K562 (cell line): ENCODE measurements at regions not wholly inside any gene's neighbourhood (a gene's known extent, or its start where the extent isn't known, plus 50 kb on each side); places are given as distances from the start of the nearest gene placed in this dataset.

Source experiments
- ATAC-seq: fragments of 200-7000 bp; cut with Tn5 transposase; 3 replicates; pipeline ENCODE4 v1.9.1; 2020; ENCODE audit warnings: moderate library complexity
- BruUV-seq: library from RNA; stranded (reverse); fragments of 400-500 nt; replicated peaks from 2 replicates; lab custom pipeline; 2021; lab: Mats Ljungman, UMichigan
- CTCF ChIA-PET: fragments of 300-600 bp; formaldehyde crosslinking; extraction: SDS; loops from one replicate; lab custom pipeline; 2021; ENCODE audit warnings: low intra/inter-chr PET ratio; lab: Yijun Ruan, JAX
- POLR2A ChIA-PET: fragments of 300-600, 350-650 bp; sonication (Branson Sonifier 250); formaldehyde crosslinking; extraction: SDS; loops from one replicate; lab custom pipeline; 2021; ENCODE audit warnings: antibody characterized with exemption, inconsistent platforms; lab: Yijun Ruan, JAX
- DNase-seq, 4 experiments: peaks; one replicate each; pipeline versions ENCODE4 v3.0.0 to v3.0.0-alpha.2; 2011 to 2018; ENCODE audit warnings: low spot score in 3 of 4, mixed read lengths in 3 of 4; ENCODE audit errors: extremely low read depth in 1 of 4
- FAIRE-seq: peaks from 2 replicates; lab custom pipeline; 2011; peaks lifted over from hg19 to GRCh38; lab: Jason Lieb, UNC
- H2AFZ ChIP-seq: 2 replicates; pipeline ENCODE4 v1.6.0; 2011; ENCODE audit warnings: low read depth, low read length, control low read depth, inconsistent platforms
- H3K27ac ChIP-seq: fragments of 200-600 bp; 3 replicates; pipeline ENCODE4 v1.8.0; 2011; ENCODE audit warnings: low read depth, mild to moderate bottlenecking, control low read depth, inconsistent platforms, low read length, moderate library complexity, mixed read lengths; ENCODE audit errors: extremely low read depth
- H3K27me3 ChIP-seq, 2 experiments: fragments of 300-600 bp in 1 of 2; 2 replicates in 1 of 2; 3 replicates in 1 of 2; pipeline versions ENCODE4 v1.6.0 to v1.8.0; 2011; ENCODE audit warnings: inconsistent platforms in 2 of 2, low read length in 2 of 2, mild to moderate bottlenecking in 1 of 2, mixed read lengths in 1 of 2, moderate library complexity in 1 of 2; ENCODE audit not compliant: control insufficient read depth in 2 of 2, insufficient read depth in 2 of 2
- H3K36me3 ChIP-seq: fragments of 300-600 bp; 3 replicates; pipeline ENCODE4 v1.8.0; 2011; ENCODE audit warnings: mild to moderate bottlenecking, low read length, inconsistent platforms; ENCODE audit not compliant: control insufficient read depth, insufficient read depth
- H3K4me1 ChIP-seq, 2 experiments: fragments of 200-600 bp in 1 of 2; replicated peaks in 1 of 2; 2 replicates in 1 of 2; 3 replicates in 1 of 2; pipeline versions ENCODE4 v1.5.1 to v1.8.0; 2011; ENCODE audit warnings: inconsistent platforms in 2 of 2, low read length in 2 of 2, mild to moderate bottlenecking in 1 of 2, mixed read lengths in 1 of 2, moderate library complexity in 1 of 2; ENCODE audit not compliant: control insufficient read depth in 2 of 2, insufficient read depth in 2 of 2
- H3K4me2 ChIP-seq: 2 replicates; pipeline ENCODE4 v1.6.1; 2011; ENCODE audit warnings: low read length, control low read depth, inconsistent platforms, mixed read lengths; ENCODE audit not compliant: insufficient read depth
- H3K4me3 ChIP-seq: fragments of 200-600 bp; sonication (generic), shearing (Covaris generic); 2 replicates; pipeline ENCODE4 v1.5.1; 2016; ENCODE audit warnings: control low read depth, inconsistent platforms
- H3K79me2 ChIP-seq: fragments of 200-600 bp; 3 replicates; pipeline ENCODE4 v1.8.0; 2011; ENCODE audit warnings: low read length, inconsistent platforms; ENCODE audit not compliant: control insufficient read depth, insufficient read depth
- H3K9ac ChIP-seq, 2 experiments: 2 replicates each; pipeline versions ENCODE4 v1.6.0 to v1.6.1; 2011; ENCODE audit warnings: low read depth in 2 of 2, low read length in 2 of 2, control low read depth in 1 of 2, inconsistent platforms in 1 of 2, mild to moderate bottlenecking in 1 of 2, mixed read lengths in 1 of 2; ENCODE audit not compliant: insufficient read depth in 1 of 2
- H3K9me1 ChIP-seq: one replicate; pipeline ENCODE4 v1.6.0; 2011; ENCODE audit warnings: inconsistent platforms, mild to moderate bottlenecking, low read length, moderate library complexity; ENCODE audit not compliant: control insufficient read depth, insufficient read depth
- H3K9me3 ChIP-seq: replicated peaks from 2 replicates; pipeline ENCODE4 v1.5.1; 2011; ENCODE audit warnings: low read depth, low read length, inconsistent platforms; ENCODE audit not compliant: control insufficient read depth, insufficient read depth
- H4K20me1 ChIP-seq: replicated peaks from 2 replicates; pipeline ENCODE4 v1.6.1; 2011; ENCODE audit warnings: low read length, inconsistent platforms, mixed read lengths; ENCODE audit not compliant: control insufficient read depth, insufficient read depth
- ADNP ChIP-seq: fragments of 200-800 bp; sonication (Bioruptor generic); IDR thresholded peaks from 2 replicates; pipeline ENCODE4 v1.6.1; 2016; ENCODE audit warnings: missing genetic modification characterization, missing compliant biosample characterization
- CREBBP ChIP-seq: IDR thresholded peaks from one replicate; pipeline ENCODE4 v1.6.1; 2012; ENCODE audit warnings: low read depth, mild to moderate bottlenecking, control low read depth, inconsistent platforms, low read length
- ELF4 ChIP-seq: fragments of 450-650 bp; formaldehyde crosslinking; IDR thresholded peaks from 2 replicates; pipeline ENCODE4 v1.4.0; 2022; ENCODE audit warnings: missing genetic modification characterization
- NFE2L1 ChIP-seq: fragments of 450-650 bp; IDR thresholded peaks from 2 replicates; pipeline ENCODE4 v1.6.1; 2016; ENCODE audit warnings: missing genetic modification characterization, low read depth, mild to moderate bottlenecking, missing compliant biosample characterization, moderate library complexity, borderline replicate concordance
- PHF20 ChIP-seq: fragments of 450-650 bp; IDR thresholded peaks from 2 replicates; pipeline ENCODE4 v1.6.1; 2018; ENCODE audit not compliant: partially characterized antibody
- WGBS: fragments of 100-300 bp; shearing (Covaris generic); methylation state at CpG from one replicate; pipeline ENCODE4 v1.1.6; 2016; ENCODE audit warnings: low coverage, mixed read lengths; ENCODE audit not compliant: insufficient coverage; ENCODE audit errors: missing lambda C conversion rate; 5-methylcytosine and 5-hydroxymethylcytosine counted together
- in situ Hi-C: fragments of 300-500 bp; cut with MboI; formaldehyde crosslinking; loops from 4 replicates; pipeline ENCODE4 v1.15.0; 2018; ENCODE audit warnings: inconsistent platforms, mixed read lengths
- intact Hi-C: fragments of 100-400 bp; cut with micrococcal nuclease; formaldehyde crosslinking; loops from 2 replicates; pipeline ENCODE4 v1.14.2; 2022
- TF ChIP-seq, protein P1 (sequence below): fragments of 150-350 bp; IDR thresholded peaks from 2 replicates; pipeline ENCODE4 v1.6.1; 2014; ENCODE audit warnings: low read depth, mild to moderate bottlenecking, low read length, borderline replicate concordance
- TF ChIP-seq, protein P2 (sequence below): conservative IDR thresholded peaks from 2 replicates; pipeline ENCODE4 v1.6.1; 2011; ENCODE audit warnings: low read depth, mild to moderate bottlenecking, low read length; ENCODE audit not compliant: control insufficient read depth
- TF ChIP-seq, protein P3 (sequence below): sonication (generic); formaldehyde crosslinking; IDR thresholded peaks from 2 replicates; pipeline ENCODE4 v1.8.0; 2023; ENCODE audit warnings: missing genetic modification reagents, mild to moderate bottlenecking, borderline replicate concordance

DNA sequence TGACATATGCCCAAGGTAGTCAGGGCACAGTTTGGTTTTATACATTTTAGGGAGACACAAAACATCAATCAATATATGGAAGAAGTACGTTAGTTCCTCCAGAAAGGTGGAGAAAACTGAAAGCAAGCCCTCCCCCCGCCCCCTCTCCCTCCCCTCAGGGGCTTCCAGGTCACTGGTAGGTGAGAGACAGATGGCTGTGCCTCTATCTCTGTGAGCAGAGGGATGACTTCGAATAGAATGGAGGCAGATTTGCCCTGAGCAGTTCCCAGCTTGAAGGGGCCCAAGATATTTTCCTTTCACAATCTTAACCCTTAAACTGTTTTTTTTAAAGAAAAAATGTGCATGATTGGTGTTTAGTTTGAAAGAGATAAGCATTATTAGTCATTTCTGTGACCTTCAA is 114.0 kb downstream of the PCDH10 start:
- H3K36me3 ChIP-seq, result no peaks in the 10 kb centered on the region
- no peaks in the 10 kb centered on the region for H3K9me1 ChIP-seq
- ChIA-PET CTCF (no interaction called here), POLR2A (no interaction called here)
- H3K27ac ChIP-seq, result no peak overlapping the region
- no peaks in the 10 kb centered on the region for H3K9me3 ChIP-seq
- ATAC-seq, result no peak
- H3K9ac ChIP-seq, result no peak overlapping the region
- BruUV-seq, result no TSS peak
- no peaks in the 10 kb centered on the region for H4K20me1 ChIP-seq
- no peak overlapping the region for H3K4me2 ChIP-seq
- DNase-seq, result peak in 2 of 4 experiments; percentile 4 to 33
- WGBS, result 0% methylated on average over 2 of the region's 3 CpGs
- H3K4me1 ChIP-seq, result no peaks in the 10 kb centered on the region
- TF ChIP-seq ELF4 (CRISPR knock-in tag) (no peak), CREBBP (no peak), NFE2L1 (no peak), ADNP (no peak), PHF20 (no peak)
- TF ChIP-seq, protein P1, sequence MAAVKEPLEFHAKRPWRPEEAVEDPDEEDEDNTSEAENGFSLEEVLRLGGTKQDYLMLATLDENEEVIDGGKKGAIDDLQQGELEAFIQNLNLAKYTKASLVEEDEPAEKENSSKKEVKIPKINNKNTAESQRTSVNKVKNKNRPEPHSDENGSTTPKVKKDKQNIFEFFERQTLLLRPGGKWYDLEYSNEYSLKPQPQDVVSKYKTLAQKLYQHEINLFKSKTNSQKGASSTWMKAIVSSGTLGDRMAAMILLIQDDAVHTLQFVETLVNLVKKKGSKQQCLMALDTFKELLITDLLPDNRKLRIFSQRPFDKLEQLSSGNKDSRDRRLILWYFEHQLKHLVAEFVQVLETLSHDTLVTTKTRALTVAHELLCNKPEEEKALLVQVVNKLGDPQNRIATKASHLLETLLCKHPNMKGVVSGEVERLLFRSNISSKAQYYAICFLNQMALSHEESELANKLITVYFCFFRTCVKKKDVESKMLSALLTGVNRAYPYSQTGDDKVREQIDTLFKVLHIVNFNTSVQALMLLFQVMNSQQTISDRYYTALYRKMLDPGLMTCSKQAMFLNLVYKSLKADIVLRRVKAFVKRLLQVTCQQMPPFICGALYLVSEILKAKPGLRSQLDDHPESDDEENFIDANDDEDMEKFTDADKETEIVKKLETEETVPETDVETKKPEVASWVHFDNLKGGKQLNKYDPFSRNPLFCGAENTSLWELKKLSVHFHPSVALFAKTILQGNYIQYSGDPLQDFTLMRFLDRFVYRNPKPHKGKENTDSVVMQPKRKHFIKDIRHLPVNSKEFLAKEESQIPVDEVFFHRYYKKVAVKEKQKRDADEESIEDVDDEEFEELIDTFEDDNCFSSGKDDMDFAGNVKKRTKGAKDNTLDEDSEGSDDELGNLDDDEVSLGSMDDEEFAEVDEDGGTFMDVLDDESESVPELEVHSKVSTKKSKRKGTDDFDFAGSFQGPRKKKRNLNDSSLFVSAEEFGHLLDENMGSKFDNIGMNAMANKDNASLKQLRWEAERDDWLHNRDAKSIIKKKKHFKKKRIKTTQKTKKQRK, result no peak
- TF ChIP-seq, protein P2, sequence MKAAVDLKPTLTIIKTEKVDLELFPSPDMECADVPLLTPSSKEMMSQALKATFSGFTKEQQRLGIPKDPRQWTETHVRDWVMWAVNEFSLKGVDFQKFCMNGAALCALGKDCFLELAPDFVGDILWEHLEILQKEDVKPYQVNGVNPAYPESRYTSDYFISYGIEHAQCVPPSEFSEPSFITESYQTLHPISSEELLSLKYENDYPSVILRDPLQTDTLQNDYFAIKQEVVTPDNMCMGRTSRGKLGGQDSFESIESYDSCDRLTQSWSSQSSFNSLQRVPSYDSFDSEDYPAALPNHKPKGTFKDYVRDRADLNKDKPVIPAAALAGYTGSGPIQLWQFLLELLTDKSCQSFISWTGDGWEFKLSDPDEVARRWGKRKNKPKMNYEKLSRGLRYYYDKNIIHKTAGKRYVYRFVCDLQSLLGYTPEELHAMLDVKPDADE, result no peak
- TF ChIP-seq, protein P3, sequence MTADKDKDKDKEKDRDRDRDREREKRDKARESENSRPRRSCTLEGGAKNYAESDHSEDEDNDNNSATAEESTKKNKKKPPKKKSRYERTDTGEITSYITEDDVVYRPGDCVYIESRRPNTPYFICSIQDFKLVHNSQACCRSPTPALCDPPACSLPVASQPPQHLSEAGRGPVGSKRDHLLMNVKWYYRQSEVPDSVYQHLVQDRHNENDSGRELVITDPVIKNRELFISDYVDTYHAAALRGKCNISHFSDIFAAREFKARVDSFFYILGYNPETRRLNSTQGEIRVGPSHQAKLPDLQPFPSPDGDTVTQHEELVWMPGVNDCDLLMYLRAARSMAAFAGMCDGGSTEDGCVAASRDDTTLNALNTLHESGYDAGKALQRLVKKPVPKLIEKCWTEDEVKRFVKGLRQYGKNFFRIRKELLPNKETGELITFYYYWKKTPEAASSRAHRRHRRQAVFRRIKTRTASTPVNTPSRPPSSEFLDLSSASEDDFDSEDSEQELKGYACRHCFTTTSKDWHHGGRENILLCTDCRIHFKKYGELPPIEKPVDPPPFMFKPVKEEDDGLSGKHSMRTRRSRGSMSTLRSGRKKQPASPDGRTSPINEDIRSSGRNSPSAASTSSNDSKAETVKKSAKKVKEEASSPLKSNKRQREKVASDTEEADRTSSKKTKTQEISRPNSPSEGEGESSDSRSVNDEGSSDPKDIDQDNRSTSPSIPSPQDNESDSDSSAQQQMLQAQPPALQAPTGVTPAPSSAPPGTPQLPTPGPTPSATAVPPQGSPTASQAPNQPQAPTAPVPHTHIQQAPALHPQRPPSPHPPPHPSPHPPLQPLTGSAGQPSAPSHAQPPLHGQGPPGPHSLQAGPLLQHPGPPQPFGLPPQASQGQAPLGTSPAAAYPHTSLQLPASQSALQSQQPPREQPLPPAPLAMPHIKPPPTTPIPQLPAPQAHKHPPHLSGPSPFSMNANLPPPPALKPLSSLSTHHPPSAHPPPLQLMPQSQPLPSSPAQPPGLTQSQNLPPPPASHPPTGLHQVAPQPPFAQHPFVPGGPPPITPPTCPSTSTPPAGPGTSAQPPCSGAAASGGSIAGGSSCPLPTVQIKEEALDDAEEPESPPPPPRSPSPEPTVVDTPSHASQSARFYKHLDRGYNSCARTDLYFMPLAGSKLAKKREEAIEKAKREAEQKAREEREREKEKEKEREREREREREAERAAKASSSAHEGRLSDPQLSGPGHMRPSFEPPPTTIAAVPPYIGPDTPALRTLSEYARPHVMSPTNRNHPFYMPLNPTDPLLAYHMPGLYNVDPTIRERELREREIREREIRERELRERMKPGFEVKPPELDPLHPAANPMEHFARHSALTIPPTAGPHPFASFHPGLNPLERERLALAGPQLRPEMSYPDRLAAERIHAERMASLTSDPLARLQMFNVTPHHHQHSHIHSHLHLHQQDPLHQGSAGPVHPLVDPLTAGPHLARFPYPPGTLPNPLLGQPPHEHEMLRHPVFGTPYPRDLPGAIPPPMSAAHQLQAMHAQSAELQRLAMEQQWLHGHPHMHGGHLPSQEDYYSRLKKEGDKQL, result no peak
- H3K4me3 ChIP-seq, result no peak overlapping the region
- intact Hi-C loops, result no loop called here
- FAIRE-seq, result no peak
- no peaks in the 10 kb centered on the region for H3K27me3 ChIP-seq
- 0 out of 2 replicates have a peak overlapping the region, but pooled peaks have one; percentile 40 for H2AFZ ChIP-seq
- in situ Hi-C loops, result no loop called here
- H3K79me2 ChIP-seq, result no peaks in the 10 kb centered on the region
